SK-N-SH (cell line): ENCODE measurements at regions not wholly inside any gene's neighbourhood (a gene's known extent, or its start where the extent isn't known, plus 50 kb on each side); places are given as distances from the start of the nearest gene placed in this dataset.

Experiments used
- CTCF ChIA-PET: fragments of 300-600, 350-600 bp; formaldehyde crosslinking; extraction: SDS; loops from one replicate; lab custom pipeline; 2021; lab: Yijun Ruan, JAX
- POLR2A ChIA-PET: fragments of 350-600 bp; sonication (Branson Sonifier 250); formaldehyde crosslinking; extraction: SDS; loops from one replicate; lab custom pipeline; 2020; ENCODE audit warnings: antibody characterized with exemption, inconsistent platforms; lab: Yijun Ruan, JAX
- DNase-seq: peaks from one replicate; pipeline ENCODE4 v3.0.0; 2012
- H2AFZ ChIP-seq: fragments of 200-600 bp; sonication (generic); 2 replicates; pipeline ENCODE4 v1.8.1; 2016; ENCODE audit warnings: antibody characterized with exemption, mild to moderate bottlenecking, low read depth
- H3F3A ChIP-seq: fragments of 200-600 bp; sonication (generic); replicated peaks from 2 replicates; pipeline ENCODE3; 2016; ENCODE audit warnings: antibody characterized with exemption, mild to moderate bottlenecking; ENCODE audit not compliant: insufficient read depth
- H3K27ac ChIP-seq, 2 experiments: fragments of 200-500 bp in 1 of 2; fragments of 200-600 bp in 1 of 2; sonication (Bioruptor generic) in 1 of 2; sonication (generic), shearing (Covaris generic) in 1 of 2; 2 replicates each; pipeline versions ENCODE4 v1.5.1 to v1.6.1; 2014 to 2016; ENCODE audit warnings: low read depth in 2 of 2, inconsistent platforms in 1 of 2, low read length in 1 of 2, mild to moderate bottlenecking in 1 of 2, mixed read lengths in 1 of 2
- H3K27me3 ChIP-seq: fragments of 200-600 bp; sonication (generic), shearing (Covaris generic); 2 replicates; pipeline ENCODE4 v1.6.1; 2016; ENCODE audit warnings: mixed run types; ENCODE audit not compliant: insufficient read depth
- H3K36me3 ChIP-seq, 2 experiments: fragments of 200-500 bp in 1 of 2; fragments of 200-600 bp in 1 of 2; sonication (Bioruptor generic) in 1 of 2; sonication (generic) in 1 of 2; replicated peaks in 1 of 2; 2 replicates each; pipeline versions ENCODE3 to v1.5.1; 2014 to 2016; ENCODE audit warnings: low read length in 1 of 2, mild to moderate bottlenecking in 1 of 2; ENCODE audit not compliant: insufficient read depth in 2 of 2, control insufficient read depth in 1 of 2
- H3K4me1 ChIP-seq, 2 experiments: fragments of 200-500 bp in 1 of 2; fragments of 200-600 bp in 1 of 2; sonication (Bioruptor generic) in 1 of 2; sonication (generic), shearing (Covaris generic) in 1 of 2; 2 replicates each; pipeline versions ENCODE4 v1.5.1 to v1.6.1; 2014 to 2016; ENCODE audit warnings: low read depth in 1 of 2, low read length in 1 of 2, mixed run types in 1 of 2; ENCODE audit not compliant: insufficient read depth in 2 of 2, control insufficient read depth in 1 of 2
- H3K4me2 ChIP-seq: fragments of 200-600 bp; sonication (generic), shearing (Covaris generic); 2 replicates; pipeline ENCODE4 v1.6.1; 2017; ENCODE audit warnings: mixed run types
- H3K4me3 ChIP-seq, 2 experiments: fragments of 200-500 bp in 1 of 2; fragments of 200-600 bp in 1 of 2; sonication (Bioruptor generic) in 1 of 2; sonication (generic), shearing (Covaris generic) in 1 of 2; 2 replicates each; pipeline versions ENCODE4 v1.5.1 to v1.8.1; 2014 to 2016; ENCODE audit warnings: low read depth in 2 of 2, inconsistent platforms in 1 of 2, low read length in 1 of 2, mild to moderate bottlenecking in 1 of 2, mixed read lengths in 1 of 2, moderate library complexity in 1 of 2
- H3K79me2 ChIP-seq: fragments of 200-600 bp; sonication (generic); 2 replicates; pipeline ENCODE4 v1.8.1; 2017; ENCODE audit warnings: mild to moderate bottlenecking; ENCODE audit not compliant: insufficient read depth
- H3K9ac ChIP-seq: fragments of 200-600 bp; sonication (generic); 2 replicates; pipeline ENCODE4 v1.6.1; 2017; ENCODE audit warnings: mixed run types
- H3K9me2 ChIP-seq: fragments of 200-600 bp; sonication (generic); 2 replicates; pipeline ENCODE4 v1.6.1; 2017; ENCODE audit warnings: mixed run types
- H3K9me3 ChIP-seq: fragments of 200-600 bp; sonication (generic); 2 replicates; pipeline ENCODE4 v1.6.1; 2017; ENCODE audit warnings: mixed run types, mild to moderate bottlenecking, moderate library complexity
- H4K20me1 ChIP-seq: fragments of 200-600 bp; sonication (generic); 2 replicates; pipeline ENCODE4 v1.6.1; 2017; ENCODE audit warnings: mild to moderate bottlenecking, mixed run types; ENCODE audit not compliant: insufficient read depth
- CHD2 ChIP-seq: fragments of 150-350 bp; IDR thresholded peaks from 2 replicates; pipeline ENCODE4 v1.6.1; 2018; ENCODE audit warnings: low read length; ENCODE audit not compliant: partially characterized antibody
- ELF1 ChIP-seq: IDR thresholded peaks from 2 replicates; pipeline ENCODE4 v1.4.0; 2012
- EP300 ChIP-seq, 2 experiments: IDR thresholded peaks; 2 replicates each; pipeline versions ENCODE4 v1.4.0 to v1.6.1; 2012; ENCODE audit warnings: borderline replicate concordance in 1 of 2, low read depth in 1 of 2, low read length in 1 of 2
- EZH2phosphoT487 ChIP-seq: fragments of 200-600 bp; sonication (generic); IDR thresholded peaks from 2 replicates; pipeline ENCODE4 v1.6.1; 2017; ENCODE audit warnings: low read depth, mixed run types, mild to moderate bottlenecking, antibody characterized with exemption, moderate library complexity, borderline replicate concordance
- FOXM1 ChIP-seq: IDR thresholded peaks from 2 replicates; pipeline ENCODE4 v1.4.0; 2012; ENCODE audit warnings: low read depth, mild to moderate bottlenecking
- GABPA ChIP-seq: IDR thresholded peaks from 2 replicates; pipeline ENCODE4 v1.4.0; 2012; ENCODE audit warnings: low read depth, mild to moderate bottlenecking
- MEF2A ChIP-seq: IDR thresholded peaks from 2 replicates; pipeline ENCODE4 v1.4.0; 2012; ENCODE audit warnings: low read depth, borderline replicate concordance
- MXI1 ChIP-seq: IDR thresholded peaks from 2 replicates; pipeline ENCODE4 v1.6.1; 2012; ENCODE audit warnings: mild to moderate bottlenecking, low read depth, low read length, improper control_type of control experiment
- NRF1 ChIP-seq: IDR thresholded peaks from 2 replicates; pipeline ENCODE4 v1.6.1; 2012; ENCODE audit warnings: low read depth, mild to moderate bottlenecking, low read length
- RAD21 ChIP-seq: IDR thresholded peaks from 2 replicates; pipeline ENCODE4 v1.6.1; 2012; ENCODE audit warnings: mild to moderate bottlenecking, low read length
- RFX5 ChIP-seq: IDR thresholded peaks from 2 replicates; pipeline ENCODE4 v1.6.1; 2012; ENCODE audit warnings: mild to moderate bottlenecking, improper control_type of control experiment, low read length
- SMC3 ChIP-seq: IDR thresholded peaks from 2 replicates; pipeline ENCODE4 v1.6.1; 2012; ENCODE audit warnings: low read depth, low read length, improper control_type of control experiment
- WGBS: methylation state at CpG from one replicate; pipeline ENCODE4 v1.1.6; 2017; ENCODE audit warnings: low lambda C conversion rate; 5-methylcytosine and 5-hydroxymethylcytosine counted together
- TF ChIP-seq, protein P1 (sequence below): IDR thresholded peaks from 2 replicates; pipeline ENCODE4 v1.6.1; 2012; ENCODE audit warnings: mild to moderate bottlenecking, low read depth, low read length, moderate library complexity
- TF ChIP-seq, protein P2 (sequence below): fragments of 200-600 bp; sonication (generic); IDR thresholded peaks from 2 replicates; pipeline ENCODE4 v1.6.1; 2017; ENCODE audit warnings: antibody characterized with exemption, mild to moderate bottlenecking, moderate library complexity

DNA sequence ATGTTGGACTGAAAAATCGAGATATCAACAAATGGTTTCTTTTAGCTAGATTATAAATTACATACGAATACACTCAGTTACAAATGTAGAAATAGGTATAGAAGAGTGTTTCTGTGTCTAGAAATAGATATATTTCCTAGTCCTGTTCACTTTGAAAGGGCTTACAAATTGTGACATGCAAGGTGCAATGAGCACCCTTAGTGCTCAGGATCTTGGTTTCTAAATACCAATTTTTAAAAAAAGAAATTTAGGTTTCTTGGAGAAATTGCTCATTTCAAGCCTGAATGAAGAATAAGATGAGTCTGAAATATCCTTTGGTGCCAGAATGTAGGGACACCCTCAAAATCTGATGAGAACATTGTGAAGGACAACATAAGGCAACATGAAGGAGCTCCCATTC lies 306.0 kb downstream of the CRPPA start:
- H2AFZ ChIP-seq = no peak overlapping the region
- H3K4me3 ChIP-seq = no peak overlapping the region
- no peaks in the 10 kb centered on the region for H3K4me1 ChIP-seq
- no peaks in the 10 kb centered on the region for H3K27me3 ChIP-seq
- CTCF ChIA-PET = interaction anchor here (0.7 to 2.2 kb wide), 6 partner anchors 14 to 803 kb away, joined by 3 to 8 read pairs (median 4); no protein-coding TSS in a partner anchor
- DNase-seq = no peak
- no peaks in the 10 kb centered on the region for H3F3A ChIP-seq
- POLR2A ChIA-PET = no interaction called here
- no peaks in the 10 kb centered on the region for H4K20me1 ChIP-seq
- no peaks in the 10 kb centered on the region for H3K79me2 ChIP-seq
- TF ChIP-seq GABPA = no peak
- TF ChIP-seq ELF1 = no peak
- no peak for TF ChIP-seq SMC3
- no peak for TF ChIP-seq RAD21
- no peak for TF ChIP-seq RFX5
- no peak for TF ChIP-seq MXI1
- TF ChIP-seq FOXM1 = no peak
- no peak for TF ChIP-seq EZH2phosphoT487
- TF ChIP-seq CHD2 = no peak
- H3K9me2 ChIP-seq = no peaks in the 10 kb centered on the region
- H3K36me3 ChIP-seq = no peaks in the 10 kb centered on the region
- H3K9me3 ChIP-seq = peaks cover 9% of the 10 kb centered on the region; the same call in 1 of the 2 replicates
- 5% methylated on average over 2 of the region's 2 CpGs for WGBS
- no peak overlapping the region for H3K4me2 ChIP-seq
- no peak overlapping the region for H3K9ac ChIP-seq
- H3K27ac ChIP-seq = no peak overlapping the region

DNA sequence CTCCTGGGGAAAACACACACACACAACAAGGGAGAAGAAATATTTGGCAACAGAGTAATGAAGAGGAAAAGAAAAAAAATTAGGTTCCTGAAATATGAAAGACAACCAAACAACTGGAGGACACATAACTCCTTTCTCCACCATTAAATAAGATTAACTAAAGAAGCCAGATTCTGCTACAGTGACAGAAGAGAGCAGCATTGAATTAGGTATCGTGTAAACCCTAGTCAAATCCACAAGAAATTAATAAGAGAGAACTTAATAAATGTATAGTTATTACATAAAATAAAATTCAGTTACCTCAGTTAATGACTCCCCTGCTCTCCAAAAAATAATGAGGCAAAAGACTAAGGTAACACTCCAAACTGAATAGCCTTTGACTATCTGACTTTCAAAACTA lies 306.7 kb downstream of the CRPPA start:
- H3K9ac ChIP-seq = no peak overlapping the region
- no peaks in the 10 kb centered on the region for H3K9me2 ChIP-seq
- WGBS = 0% methylated on average over 1 of the region's 1 CpG
- H4K20me1 ChIP-seq = no peaks in the 10 kb centered on the region
- H2AFZ ChIP-seq = no peak overlapping the region
- DNase-seq = no peak
- no peaks in the 10 kb centered on the region for H3K27me3 ChIP-seq
- no peak overlapping the region for H3K4me2 ChIP-seq
- no peaks in the 10 kb centered on the region for H3F3A ChIP-seq
- POLR2A ChIA-PET = no interaction called here
- H3K36me3 ChIP-seq = no peaks in the 10 kb centered on the region
- H3K9me3 ChIP-seq = peaks cover 9% of the 10 kb centered on the region; the same call in 1 of the 2 replicates
- H3K4me3 ChIP-seq = no peak overlapping the region
- H3K79me2 ChIP-seq = no peaks in the 10 kb centered on the region
- H3K4me1 ChIP-seq = no peaks in the 10 kb centered on the region
- CTCF ChIA-PET = interaction anchor here (1.0 to 2.2 kb wide), 3 partner anchors 15 to 450 kb away, joined by 3 to 8 read pairs (median 4); no protein-coding TSS in a partner anchor
- no peak overlapping the region for H3K27ac ChIP-seq
- no peak for TF ChIP-seq MEF2A
- TF ChIP-seq, protein P1, sequence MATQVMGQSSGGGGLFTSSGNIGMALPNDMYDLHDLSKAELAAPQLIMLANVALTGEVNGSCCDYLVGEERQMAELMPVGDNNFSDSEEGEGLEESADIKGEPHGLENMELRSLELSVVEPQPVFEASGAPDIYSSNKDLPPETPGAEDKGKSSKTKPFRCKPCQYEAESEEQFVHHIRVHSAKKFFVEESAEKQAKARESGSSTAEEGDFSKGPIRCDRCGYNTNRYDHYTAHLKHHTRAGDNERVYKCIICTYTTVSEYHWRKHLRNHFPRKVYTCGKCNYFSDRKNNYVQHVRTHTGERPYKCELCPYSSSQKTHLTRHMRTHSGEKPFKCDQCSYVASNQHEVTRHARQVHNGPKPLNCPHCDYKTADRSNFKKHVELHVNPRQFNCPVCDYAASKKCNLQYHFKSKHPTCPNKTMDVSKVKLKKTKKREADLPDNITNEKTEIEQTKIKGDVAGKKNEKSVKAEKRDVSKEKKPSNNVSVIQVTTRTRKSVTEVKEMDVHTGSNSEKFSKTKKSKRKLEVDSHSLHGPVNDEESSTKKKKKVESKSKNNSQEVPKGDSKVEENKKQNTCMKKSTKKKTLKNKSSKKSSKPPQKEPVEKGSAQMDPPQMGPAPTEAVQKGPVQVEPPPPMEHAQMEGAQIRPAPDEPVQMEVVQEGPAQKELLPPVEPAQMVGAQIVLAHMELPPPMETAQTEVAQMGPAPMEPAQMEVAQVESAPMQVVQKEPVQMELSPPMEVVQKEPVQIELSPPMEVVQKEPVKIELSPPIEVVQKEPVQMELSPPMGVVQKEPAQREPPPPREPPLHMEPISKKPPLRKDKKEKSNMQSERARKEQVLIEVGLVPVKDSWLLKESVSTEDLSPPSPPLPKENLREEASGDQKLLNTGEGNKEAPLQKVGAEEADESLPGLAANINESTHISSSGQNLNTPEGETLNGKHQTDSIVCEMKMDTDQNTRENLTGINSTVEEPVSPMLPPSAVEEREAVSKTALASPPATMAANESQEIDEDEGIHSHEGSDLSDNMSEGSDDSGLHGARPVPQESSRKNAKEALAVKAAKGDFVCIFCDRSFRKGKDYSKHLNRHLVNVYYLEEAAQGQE = no peak
- TF ChIP-seq NRF1 = no peak
- TF ChIP-seq, protein P2, sequence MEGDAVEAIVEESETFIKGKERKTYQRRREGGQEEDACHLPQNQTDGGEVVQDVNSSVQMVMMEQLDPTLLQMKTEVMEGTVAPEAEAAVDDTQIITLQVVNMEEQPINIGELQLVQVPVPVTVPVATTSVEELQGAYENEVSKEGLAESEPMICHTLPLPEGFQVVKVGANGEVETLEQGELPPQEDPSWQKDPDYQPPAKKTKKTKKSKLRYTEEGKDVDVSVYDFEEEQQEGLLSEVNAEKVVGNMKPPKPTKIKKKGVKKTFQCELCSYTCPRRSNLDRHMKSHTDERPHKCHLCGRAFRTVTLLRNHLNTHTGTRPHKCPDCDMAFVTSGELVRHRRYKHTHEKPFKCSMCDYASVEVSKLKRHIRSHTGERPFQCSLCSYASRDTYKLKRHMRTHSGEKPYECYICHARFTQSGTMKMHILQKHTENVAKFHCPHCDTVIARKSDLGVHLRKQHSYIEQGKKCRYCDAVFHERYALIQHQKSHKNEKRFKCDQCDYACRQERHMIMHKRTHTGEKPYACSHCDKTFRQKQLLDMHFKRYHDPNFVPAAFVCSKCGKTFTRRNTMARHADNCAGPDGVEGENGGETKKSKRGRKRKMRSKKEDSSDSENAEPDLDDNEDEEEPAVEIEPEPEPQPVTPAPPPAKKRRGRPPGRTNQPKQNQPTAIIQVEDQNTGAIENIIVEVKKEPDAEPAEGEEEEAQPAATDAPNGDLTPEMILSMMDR = peak; percentile 61
- TF ChIP-seq EP300 (IDR thresholded peaks at IDR 0.05; ENCODE audit: borderline replicate concordance in 1 of 2, low read depth in 1 of 2, low read length in 1 of 2) = no peak
- TF ChIP-seq SMC3 = peak; percentile 44
- peak; percentile 72 for TF ChIP-seq RAD21
